ENCODE measurements at regions not wholly inside any gene's neighbourhood (a gene's known extent, or its start where the extent isn't known, plus 50 kb on each side); places are given as distances from the start of the nearest gene placed in this dataset.
"Not testable (repeated sequence)": the region's sequence is repeated elsewhere in the genome, so short reads cannot be mapped to it uniquely, and the experiment has no call there.

DNA sequence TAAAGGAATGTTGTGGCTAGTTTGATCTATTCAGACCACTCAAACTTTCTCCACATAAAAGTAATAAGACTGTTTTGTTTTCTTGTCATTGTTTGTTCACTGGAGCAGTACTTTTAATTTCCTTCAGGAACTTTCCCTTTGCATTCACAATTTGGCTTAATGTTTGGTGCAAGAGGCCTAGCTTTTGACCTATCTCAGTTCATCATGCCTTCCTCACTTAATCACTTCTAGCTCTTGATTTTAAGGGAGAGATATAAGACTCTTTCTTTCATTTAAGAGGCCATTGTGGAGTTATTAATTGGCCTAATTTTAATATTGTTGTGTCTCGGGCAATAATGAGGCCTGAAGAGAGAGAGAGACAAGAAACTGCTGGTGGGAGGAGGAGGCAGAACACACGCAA is 371.7 kb upstream of the DEPDC1 start:
- no peak for DNase-seq (ENCODE audit: low spot score)

DNA sequence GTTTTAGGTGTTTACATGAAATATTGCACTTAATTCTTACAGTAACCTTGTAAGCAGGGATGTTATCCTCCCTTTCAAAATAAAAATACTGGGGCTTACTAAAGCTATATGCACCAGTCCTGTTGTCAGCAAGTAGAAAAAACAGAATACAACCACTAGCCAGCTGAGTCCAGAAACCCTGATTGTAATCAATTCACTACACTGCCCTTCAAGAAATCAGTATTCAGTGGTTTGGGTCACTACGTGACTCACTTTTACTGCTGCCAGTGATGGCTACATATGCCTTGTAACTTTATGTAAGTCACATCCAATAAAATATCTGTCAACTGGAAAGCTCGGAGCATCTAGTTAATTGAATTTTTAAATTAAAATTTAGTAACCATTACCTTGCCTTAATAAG is 376.3 kb upstream of the DEPDC1 start:
- DNase-seq (ENCODE audit: low spot score) = no peak

DNA sequence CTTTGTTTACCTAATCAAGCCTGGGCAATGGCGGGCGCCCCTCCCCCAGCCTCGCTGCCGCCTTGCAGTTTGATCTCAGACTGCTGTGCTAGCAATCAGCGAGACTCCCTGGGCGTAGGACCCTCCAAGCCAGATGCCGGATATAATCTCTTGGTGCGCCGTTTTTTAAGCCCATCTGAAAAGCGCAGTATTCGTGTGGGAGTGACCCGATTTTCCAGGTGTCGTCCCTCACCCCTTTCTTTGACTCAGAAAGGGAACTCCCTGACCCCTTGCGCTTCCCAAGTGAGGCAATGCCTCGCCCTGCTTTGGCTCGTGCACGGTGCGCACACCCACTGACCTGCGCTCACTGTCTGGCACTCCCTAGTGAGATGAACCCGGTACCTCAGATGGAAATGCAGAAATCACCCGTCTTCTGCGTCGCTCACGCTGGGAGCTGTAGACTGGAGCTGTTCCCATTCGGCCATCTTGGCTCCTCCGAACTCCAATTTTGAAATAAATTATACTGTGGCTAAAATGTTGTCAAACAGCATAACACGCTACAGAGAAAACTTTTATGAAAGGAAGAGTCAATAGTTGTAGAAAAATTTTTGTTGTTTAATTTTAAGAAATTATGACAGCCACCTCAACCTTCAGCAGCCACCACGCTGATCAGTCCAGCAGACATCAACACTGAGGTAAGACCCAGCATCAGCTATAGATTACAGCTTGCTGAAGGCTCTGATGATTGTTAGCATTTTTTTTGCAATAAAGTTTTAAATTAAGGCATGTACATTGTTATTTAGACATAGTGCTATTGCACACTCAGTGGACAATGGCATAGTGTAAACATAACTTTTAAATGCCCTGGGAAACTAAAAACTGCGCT is 384.7 kb upstream of the DEPDC1 start:
- not testable (repeated sequence) for DNase-seq (ENCODE audit: low spot score)

DNA sequence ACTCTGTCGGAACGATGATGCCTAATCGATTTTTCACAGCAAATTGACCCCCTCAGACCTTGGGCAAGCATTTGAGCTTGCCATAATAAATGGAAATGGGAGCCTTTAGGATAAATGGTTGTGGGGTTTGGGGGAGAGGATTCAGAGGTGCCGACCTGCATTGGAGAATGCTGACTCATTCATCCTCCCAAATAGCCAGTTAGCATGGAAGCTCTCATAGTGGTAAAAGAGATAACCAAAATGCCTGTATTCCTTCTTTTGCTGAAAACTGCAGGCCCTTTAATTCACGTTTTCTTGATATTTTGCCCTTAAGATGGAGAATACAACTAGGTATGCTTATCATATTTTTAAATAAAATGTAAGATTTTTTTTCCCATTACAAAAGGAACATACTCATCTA is 392.6 kb upstream of the DEPDC1 start:
- no peak for DNase-seq (ENCODE audit: low spot score)

DNA sequence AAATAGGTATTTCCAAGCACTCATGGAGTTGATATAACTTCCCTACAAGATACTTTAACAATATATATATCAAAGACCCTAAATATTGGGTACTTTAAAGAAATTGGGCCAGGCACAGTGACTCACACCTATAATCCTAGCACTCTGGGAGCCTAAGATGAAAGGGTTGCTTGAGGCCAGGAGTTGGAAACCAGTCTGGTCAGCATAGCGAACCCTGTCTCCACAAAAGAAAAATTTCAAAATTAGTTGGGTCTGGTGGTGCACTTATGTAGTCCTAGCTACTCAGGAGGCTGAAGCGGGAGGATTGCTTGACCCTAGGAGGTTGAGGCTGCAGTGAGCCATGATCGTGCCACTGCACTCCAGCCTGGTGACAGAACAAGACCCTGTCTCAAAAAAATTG is 393.9 kb upstream of the DEPDC1 start:
- no peak for DNase-seq (ENCODE audit: low spot score)

DNA sequence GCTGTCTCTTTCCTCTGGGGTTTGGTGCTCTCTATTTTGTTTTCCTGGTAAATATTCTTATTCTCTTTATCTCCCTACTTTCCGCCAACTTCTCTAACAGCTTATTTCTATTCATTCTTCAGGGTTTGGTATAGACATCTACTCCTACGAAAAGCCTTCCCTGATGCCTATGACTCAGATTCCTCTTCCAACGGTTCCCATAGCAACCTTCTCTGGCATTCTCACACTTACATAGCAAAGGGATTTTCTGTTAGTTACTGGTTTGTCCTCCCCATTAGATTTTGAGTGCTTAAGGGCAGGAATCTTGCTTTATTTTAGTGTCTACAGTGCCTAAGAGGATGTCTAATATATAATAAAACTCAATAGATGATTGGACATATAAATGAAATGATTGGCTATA is 407.6 kb upstream of the DEPDC1 start:
- DNase-seq (ENCODE audit: low spot score) = no peak

DNA sequence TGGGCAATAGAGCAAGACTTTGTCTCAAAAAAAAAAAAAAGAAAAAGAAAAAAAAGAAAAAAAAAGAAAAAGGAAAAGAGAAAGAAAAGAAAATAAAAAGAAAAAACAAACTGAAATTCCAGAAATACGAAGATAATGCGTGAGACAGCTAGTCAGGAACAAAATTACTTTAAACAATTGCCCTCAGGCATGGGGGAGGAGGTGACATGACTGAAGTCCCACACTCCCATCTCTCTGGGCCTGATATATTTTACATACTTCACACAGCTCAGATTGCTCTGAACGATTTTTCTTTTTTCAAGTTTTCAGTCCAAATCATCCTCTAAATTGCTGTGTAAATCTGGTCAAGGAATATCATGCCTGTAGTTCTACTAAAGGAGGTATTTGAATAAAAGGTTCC is 409.5 kb upstream of the DEPDC1 start:
- DNase-seq (ENCODE audit: low spot score) = no peak

DNA sequence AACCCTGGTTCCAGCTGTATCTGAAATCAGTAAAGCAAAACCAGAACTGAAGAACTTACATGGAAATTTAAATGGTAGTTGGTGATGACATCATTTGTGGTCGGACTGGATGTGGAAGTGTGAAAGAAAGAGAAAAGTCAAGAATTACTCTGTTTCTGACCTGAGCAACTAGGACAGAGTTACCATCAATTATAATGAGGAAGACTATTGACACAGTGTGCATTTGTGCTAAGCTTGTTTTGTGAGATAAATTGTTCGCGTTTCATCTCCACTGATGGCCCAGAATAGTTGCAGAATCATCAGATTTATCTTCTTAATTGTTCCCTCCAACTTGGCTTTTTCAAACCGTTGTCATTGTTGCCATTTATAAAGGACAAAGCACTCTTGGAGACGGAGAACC is 410.6 kb upstream of the DEPDC1 start:
- DNase-seq (ENCODE audit: low spot score) = no peak

DNA sequence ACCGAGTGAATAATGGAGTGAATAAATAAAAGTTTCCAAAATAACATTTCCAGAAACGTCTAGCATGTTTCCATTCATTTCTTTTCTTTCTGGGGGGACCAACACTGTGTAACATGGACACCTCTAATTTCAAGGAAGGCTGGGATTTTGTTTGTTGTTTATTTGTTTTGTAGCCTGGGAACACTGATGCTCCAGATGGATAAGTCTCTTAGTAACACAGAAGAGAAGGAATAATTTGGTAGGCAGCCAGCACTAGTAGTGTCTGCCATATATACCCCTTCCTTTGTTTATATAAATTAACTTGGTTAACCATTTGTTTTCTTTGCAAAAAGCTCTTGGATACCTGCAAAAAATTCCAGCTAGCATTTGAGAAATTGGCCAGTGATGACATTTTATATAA is 411.4 kb upstream of the DEPDC1 start:
- DNase-seq (ENCODE audit: low spot score) = no peak

DNA sequence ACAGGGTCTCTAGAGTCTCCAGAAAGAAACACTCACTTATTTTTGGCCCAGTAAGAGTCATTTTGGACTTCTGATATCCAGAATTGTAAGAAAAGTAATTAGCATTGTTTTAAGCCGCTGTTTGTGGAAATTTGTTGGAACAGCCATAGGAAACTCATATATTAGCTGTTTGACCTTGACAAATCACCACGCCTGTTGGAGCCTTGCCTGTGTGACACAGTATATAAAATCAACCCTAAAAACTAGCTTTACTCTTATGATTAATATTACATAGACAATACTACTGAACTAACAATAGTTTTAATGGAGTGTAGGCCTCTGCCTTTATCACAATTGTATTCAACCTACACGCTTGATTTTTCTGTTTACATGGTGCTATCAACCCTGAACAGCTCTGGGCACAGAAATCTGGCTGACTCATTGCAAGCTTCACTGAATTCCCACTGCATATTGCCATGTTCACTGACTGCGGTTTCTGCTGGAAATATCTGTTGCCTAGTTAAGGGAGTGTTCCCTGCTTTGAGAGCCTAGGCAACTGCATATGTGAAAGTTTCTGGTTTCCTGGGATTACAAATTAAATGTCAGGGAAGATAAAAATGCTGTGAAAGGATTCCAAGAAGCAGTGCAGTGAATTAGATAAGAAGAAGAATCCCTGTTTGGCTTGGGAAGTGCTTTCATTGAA is 419.5 kb upstream of the DEPDC1 start:
- DNase-seq (ENCODE audit: low spot score) = peak; percentile 7

DNA sequence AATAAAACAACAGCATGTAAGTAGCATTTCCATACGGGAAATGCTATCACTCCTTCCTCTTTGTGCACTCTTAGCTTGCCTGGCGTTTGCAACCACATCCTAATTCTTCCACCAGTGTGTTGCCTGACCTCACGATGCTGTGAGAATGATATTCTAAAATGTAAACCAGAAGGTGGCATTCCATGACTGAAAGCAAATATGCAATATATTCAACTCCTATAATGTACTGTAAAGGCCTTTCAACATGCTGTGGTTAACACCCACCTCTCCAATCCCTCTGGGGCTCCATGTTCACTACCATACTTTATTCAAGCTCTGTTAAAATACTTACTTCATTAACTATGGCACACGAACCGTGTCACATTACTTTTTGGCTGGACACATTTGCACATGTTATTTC is 420.6 kb upstream of the DEPDC1 start:
- no peak for DNase-seq (ENCODE audit: low spot score)

DNA sequence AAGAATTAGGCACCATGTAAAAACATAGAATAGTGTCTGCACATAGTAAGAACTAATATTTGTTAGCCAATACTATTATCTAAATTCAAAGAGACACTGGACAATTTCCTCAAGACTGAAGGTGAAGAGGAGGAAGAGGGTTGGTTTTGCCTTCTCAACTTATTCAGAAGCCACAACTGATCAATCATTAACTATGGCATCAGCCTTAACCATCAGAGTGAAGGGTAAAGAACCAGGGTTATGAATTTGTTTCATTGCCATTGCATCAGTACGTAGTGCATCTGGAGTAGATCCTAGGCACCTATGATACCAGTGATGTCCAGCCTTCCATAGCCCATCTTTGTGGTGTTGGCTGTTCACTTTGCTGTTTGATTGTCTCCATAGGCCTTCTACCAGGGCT is 421.7 kb upstream of the DEPDC1 start:
- no peak for DNase-seq (ENCODE audit: low spot score)

DNA sequence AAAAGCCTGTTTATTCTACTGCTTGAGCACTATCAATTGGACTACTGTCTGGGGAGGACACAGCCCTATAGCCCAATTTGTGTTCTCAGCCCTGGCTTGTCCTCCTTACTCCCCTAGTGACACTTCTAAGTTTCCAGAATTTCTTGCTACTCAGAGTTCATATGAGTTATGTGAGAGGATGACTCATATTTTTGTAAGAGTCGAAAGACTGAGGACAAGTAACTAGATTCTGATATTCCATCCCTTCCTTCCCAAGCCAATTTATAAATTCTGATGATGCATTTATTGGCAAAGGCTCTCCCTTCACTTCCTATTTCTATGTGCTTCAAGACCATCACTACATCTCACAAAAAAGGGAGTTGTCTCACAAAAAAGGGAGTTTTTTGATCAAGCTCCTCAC is 422.2 kb upstream of the DEPDC1 start:
- DNase-seq (ENCODE audit: low spot score) = no peak

DNA sequence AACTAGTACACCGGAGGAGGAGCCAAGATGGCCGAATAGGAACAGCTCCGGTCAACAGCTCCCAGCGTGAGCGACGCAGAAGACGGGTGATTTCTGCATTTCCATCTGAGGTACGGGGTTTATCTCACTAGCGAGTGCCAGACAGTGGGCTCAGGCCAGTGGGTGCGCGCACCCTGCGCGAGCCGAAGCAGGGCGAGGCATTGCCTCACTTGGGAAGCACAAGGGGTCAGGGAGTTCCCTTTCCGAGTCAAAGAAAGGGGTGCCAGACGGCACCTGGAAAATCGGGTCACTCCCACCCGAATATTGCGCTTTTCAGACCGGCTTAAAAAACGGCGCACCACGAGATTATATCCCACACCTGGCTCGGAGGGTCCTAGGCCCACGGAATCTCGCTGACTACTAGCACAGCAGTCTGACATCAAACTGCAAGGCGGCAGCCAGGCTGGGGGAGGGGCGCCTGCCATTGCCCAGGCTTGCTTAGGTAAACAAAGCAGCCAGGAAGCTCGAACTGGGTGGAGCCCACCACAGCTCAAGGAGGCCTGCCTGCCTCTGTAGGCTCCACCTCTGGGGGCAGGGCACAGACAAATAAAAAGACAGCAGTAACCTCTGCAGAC is 426.7 kb upstream of the DEPDC1 start:
- DNase-seq (ENCODE audit: low spot score) = not testable (repeated sequence)

DNA sequence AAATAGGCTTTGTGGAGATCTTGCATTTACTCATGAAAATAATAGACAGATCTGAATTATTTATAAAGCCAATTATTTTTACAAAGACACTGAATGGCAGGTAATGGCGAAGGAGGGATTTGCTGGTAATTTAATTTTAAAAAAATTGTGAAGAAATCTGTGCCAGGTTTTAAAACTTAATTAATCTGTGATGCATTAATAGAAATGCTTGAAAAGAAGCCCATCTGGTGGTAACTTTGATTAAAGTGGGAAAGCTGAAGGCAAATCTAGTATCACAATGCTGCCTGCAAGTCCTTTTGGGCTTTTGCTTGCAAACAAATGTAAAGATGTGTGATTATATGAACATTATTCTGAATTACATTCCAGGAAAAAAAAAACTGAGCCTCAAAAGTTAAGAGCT is 433.2 kb upstream of the DEPDC1 start:
- no peak for DNase-seq (ENCODE audit: low spot score)

DNA sequence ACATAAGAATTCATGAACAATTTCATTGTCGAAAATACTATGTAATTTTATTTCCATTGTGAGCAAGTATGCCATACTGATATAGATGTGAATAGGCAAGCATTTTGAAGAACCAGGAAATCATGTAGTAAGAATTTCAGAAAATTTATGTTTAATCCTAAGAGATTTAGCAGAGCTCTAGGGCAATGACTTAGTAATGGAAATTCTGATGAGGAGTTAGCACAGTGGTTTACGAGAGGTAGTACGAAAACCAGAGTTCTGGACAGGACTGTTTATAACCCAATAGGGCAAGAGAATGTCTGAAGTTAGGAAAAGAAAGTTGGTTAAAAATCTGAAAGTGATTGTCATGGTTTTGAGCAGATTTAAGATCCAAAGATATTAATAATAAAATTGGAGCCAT is 439.6 kb upstream of the DEPDC1 start:
- DNase-seq (ENCODE audit: low spot score) = no peak

DNA sequence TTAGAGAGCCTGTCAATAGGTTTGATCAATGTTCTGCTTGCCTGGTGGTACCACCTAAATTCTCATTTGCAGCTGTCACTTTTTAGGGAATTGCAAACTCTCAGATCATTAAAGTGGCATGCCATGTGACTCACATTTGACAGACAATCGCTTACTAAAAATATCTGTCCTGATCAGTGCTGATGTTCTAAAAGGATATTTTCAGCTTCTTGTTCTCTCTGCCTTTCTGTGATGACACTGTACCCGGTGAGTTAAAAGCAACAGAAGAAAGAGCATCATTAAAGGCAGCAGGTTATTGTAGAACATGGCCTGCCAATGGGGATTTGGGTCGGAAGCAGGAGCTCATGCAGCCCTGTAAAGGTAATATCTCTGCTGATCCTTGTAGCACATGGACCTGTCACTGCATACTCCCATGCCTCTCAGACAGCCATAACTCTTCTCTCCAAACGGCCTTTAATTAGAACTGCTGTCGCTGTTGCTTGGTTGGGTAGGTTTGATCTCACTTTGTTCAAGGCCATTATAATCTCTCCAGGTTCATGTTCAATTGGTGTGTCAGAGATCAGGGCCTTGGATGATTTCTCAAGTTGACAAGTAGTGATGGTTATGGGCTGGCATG is 441.3 kb upstream of the DEPDC1 start:
- DNase-seq (ENCODE audit: low spot score) = no peak

DNA sequence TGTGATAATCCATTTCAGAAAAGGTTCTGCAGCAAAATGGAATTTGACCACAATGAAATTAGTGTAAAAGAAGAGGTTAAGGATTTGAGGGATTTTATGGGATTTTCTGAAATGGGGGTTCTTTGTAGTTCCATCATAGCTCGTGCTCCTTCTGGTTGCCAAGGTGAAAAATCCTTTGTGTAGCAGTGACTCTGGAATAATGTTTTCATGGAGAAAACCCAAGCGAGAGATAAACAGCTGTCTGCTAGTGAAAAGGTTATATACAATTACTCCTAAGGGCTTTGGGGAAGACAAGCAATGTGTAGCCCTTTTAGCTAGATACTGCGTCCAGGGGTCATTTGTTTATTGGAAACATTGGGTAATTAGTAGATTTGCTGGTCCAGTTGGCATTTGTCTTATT is 453.2 kb upstream of the DEPDC1 start:
- DNase-seq (ENCODE audit: low spot score) = no peak

DNA sequence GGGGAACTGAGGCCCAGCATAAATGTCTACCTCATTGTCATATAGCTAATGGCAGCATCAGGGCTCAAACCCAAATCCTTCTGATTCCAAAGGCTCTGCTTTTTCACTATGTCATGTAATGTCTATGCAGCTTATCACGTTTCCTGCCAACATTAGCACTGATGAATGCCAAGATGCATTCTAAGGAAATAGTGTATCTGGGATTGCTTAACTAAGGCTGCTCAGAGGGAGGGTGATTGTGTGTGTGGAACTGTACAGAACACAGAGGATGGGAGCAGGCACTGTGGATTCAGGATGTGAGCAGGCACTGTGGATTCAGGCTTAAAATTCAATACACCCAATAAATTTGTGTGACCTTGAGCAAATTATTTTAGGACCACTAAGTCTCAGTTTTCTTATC is 456.4 kb upstream of the DEPDC1 start:
- no peak for DNase-seq (ENCODE audit: low spot score)

DNA sequence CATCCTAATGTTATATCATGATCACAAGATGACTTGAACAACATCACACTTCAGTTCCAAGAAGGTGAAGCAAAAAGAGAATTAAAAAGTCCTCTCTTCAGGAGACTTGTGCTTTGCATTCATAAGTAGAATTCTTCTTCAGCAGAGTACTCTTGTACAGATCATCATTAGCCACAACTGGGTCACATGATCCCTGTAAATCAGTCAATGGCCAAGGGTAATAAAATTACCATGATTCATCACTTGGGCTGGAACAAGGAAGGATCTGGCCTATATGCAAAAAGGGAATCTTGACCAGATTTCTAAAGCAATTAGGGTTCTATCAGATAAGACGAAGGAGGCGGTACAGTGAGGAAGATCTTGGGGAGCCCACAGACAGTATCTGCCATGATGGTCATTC is 458.0 kb upstream of the DEPDC1 start:
- DNase-seq (ENCODE audit: low spot score) = no peak

DNA sequence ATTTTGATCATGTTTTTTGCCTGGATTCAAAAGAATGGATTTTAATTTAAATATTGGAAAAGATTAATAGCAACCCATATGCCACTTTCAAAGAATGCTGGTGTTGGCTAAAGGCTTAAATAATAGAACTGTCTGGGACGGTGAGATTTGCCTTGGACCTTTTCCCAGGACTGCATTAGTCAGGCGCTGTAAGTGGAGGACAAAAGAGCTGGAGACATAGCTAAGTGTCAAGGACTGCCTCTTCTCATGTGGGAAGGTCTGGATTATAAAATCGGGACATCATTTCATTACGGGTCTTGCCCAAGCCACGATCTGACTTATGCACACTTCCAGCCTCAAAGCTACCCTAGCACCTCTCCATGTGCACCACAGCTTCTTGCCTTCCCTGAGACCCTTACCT is 458.5 kb upstream of the DEPDC1 start:
- DNase-seq (ENCODE audit: low spot score) = no peak

DNA sequence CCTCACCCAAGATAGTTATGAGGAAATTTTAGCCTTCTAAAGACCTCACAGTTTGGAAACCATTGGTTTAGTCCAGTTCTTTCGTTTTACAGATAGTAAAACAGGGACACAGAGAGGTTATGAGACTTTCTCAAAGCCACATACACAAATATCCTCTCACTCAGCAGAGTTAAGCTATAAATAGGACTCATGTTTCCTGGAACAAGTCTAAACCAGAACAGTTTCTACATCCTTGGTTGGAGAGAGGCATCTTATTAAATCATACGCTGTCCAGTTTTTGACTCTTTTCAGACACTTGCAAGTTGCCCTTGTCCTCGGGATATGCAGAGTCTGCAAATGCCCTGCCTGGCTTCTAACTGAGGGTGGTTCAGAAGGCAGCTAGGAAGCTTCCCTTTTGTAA is 462.1 kb upstream of the DEPDC1 start:
- no peak for DNase-seq (ENCODE audit: low spot score)

DNA sequence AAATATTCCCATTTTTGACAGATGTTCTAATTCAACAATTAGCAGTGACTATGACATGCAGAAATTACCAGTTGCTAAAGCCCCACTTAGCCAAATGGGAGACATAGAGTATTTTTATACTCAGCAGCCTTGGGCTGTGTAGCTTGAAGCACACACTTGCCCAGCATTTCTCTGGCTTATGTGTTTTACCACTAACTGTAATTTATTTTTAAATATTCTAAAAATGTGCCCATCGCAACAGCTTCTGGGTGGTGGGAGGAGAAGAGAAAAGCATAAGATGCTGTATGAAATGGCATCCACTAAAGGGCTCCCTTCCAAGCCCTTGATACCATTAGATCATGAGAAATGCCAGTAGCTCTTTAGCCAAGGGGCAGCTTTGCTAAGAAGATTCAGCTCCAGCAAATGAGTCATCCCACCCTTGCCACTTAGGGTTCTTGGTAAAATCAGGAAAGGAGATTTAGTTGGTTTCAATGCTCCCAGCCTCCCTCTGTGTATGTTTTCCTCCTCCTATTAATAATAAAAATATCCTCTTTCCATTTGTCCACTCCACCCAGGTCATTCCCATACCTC is 462.7 kb upstream of the DEPDC1 start:
- no peak for DNase-seq (ENCODE audit: low spot score)
